Peyer's patch (tissue), 4 donors: ENCODE measurements at regions not wholly inside any gene's neighbourhood (a gene's known extent, or its start where the extent isn't known, plus 50 kb on each side); places are given as distances from the start of the nearest gene placed in this dataset.

Source experiments
- CTCF ChIP-seq, 6 experiments: fragments of 450-650 bp in 4 of 6; fragments of 200-600 bp in 2 of 6; sonication (generic) in 1 of 6; IDR thresholded peaks; one replicate each; pipeline ENCODE4 v1.5.1; 2017 to 2019; ENCODE audit warnings: antibody characterized with exemption in 6 of 6, mild to moderate bottlenecking in 3 of 6, moderate library complexity in 1 of 6
- POLR2A ChIP-seq, 2 donors: fragments of 450-650 bp; IDR thresholded peaks; one replicate each; pipeline ENCODE4 v1.5.1; 2017; ENCODE audit warnings: antibody characterized with exemption in 2 of 2, mild to moderate bottlenecking in 2 of 2, moderate library complexity in 2 of 2

DNA sequence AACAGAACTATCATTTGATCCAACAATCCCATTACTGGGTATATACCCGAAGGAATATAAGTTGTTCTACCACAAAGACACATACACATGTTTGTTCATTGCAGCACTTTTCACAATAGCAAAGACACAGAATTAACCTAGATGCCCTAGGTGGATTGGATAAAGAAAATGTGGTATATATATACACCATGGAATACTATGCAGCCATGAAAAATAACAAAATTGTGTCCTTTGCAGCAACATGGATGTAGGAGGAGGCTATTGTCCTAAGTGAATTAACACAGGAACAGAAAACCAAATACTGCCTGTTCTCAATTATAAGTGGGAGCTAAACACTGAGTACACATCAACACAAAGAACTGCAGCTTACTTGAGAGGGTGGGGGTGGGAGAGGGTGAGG is 142.5 kb downstream of the IL20RB start:
- TF ChIP-seq CTCF (IDR thresholded peaks at IDR 0.05) = no peak
- TF ChIP-seq POLR2A (IDR thresholded peaks at IDR 0.05) = no peak
